ENCODE measurements at regions not wholly inside any gene's neighbourhood (a gene's known extent, or its start where the extent isn't known, plus 50 kb on each side); places are given as distances from the start of the nearest gene placed in this dataset.

GRCh38 chr4:38343608-38344007 lies 320.4 kb upstream of the KLF3 start:
- no peak for DNase-seq

DNA sequence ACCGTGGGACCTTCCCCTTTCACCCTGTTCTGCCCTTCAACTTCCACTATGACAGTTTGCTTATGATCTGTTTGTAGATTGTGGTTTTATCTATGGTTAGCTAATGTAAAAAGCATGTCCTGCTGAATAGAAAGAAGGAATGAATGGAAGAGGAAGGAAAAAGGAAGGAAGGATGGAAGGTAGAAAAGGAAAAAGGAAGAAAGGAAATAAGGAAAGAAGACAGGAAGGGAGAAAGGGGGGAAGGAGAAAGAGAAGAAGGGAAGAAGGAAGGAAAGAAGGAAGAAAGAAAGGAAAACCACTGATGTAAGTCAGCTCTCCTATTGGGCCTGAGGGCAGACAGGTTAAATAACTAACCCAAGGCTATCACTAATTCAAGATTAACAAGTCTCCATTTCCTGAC lies 319.1 kb upstream of the KLF3 start:
- DNase-seq: no peak

GRCh38 chr4:38347251-38347650 lies 316.7 kb upstream of the KLF3 start:
- DNase-seq: no peak

DNA sequence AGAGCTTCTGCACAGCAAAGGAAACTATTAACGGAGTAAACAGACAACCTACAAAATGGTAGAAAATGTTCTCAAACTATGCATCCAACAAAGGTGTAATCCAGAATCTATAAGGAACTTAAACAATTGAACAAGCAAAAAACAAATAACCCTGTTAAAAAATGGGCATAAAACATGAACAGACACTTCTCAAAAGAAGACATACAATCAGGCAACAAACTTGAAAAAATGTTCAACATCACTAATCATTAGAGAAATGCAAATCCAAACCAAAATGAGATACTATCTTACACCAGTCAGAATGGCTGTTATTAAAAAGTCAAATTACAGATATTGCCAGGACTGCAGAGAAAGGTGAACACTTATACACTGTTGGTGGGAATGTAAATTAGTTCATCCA lies 309.6 kb upstream of the KLF3 start:
- DNase-seq: no peak

GRCh38 chr4:38354872-38355271 lies 309.1 kb upstream of the KLF3 start:
- no peak for DNase-seq

GRCh38 chr4:38356686-38357085 lies 307.3 kb upstream of the KLF3 start:
- no peak for DNase-seq

DNA sequence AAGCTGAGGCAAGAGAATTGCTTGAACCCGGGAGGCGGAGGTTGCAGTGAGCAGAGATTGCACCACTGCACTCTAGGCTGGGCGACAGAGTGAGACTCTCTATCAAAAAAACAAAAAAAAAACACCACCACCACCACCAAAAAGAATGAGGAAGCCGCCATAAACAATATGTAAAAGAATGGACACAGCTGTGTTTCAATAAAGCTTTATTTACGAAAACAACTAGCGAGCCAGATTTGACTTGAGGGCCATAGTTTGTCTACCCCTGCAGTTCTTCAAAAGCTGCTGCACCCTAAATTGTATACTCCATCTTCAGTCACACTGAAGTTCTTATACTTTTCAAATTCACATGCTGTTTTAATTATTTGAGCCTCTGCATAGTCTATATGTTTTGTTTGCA lies 306.5 kb upstream of the KLF3 start:
- no peak for DNase-seq

- no peak for DNase-seq
Observed at GRCh38 chr4:38359113-38359512, 304.9 kb upstream of the KLF3 start.

GRCh38 chr4:38360201-38360600 lies 303.8 kb upstream of the KLF3 start:
- DNase-seq: no peak

DNA sequence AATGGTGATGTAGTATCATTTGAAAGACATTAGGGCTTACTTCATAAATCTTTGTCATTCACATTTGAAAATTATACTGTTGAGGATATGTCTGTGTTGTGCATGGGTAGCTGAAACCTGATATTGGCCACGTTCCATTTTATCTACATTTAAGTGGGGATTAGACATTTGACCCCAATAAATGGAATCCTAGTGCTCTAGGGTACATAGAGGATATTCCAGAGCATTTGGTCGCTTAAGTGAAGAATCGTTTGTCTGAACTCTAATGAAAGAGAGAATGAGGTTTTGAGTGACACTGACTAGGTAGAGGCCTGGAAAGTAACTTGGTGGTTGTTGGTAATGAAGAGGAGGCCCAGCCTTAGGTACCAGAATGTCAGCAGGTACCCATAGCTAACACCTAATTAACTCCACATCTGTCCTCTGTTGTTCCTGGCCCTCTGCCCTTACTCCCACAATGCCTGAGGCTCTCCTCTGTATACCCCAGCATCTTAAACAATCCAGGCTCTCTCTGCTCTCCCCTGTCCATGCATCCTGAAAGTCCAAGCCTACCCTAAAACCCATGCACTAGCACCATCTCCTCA lies 299.5 kb upstream of the KLF3 start:
- DNase-seq: no peak

- DNase-seq: no peak
Observed at GRCh38 chr4:38365261-38365660, 298.7 kb upstream of the KLF3 start.

- no peak for DNase-seq
Observed at GRCh38 chr4:38365748-38366310, 298.2 kb upstream of the KLF3 start.

DNA sequence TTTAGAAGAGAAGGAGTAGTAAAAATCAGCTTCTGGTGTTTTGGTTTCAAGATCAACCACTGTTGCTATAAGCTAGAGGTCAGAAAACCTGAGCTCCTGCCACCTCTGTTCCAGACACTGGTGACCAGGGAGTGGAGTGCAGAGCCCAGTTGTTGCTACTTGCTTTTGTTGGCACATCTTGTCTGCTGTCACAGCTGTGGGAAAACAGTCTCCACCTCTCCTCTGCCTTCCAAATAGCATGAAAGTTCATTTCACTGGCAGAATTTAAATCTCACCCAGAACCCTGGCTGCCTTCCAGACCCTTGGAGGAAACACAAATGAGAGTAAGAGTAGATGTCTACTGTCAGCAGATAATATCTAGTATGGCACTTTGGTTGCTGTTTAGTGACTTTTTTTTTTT lies 297.5 kb upstream of the KLF3 start:
- no peak for DNase-seq

GRCh38 chr4:38366997-38367396 lies 297.0 kb upstream of the KLF3 start:
- no peak for DNase-seq

- no peak for DNase-seq
Observed at GRCh38 chr4:38367642-38368174, 296.3 kb upstream of the KLF3 start.

GRCh38 chr4:38368613-38369012 lies 295.4 kb upstream of the KLF3 start:
- no peak for DNase-seq

GRCh38 chr4:38371391-38371851 lies 292.6 kb upstream of the KLF3 start:
- no peak for DNase-seq

DNA sequence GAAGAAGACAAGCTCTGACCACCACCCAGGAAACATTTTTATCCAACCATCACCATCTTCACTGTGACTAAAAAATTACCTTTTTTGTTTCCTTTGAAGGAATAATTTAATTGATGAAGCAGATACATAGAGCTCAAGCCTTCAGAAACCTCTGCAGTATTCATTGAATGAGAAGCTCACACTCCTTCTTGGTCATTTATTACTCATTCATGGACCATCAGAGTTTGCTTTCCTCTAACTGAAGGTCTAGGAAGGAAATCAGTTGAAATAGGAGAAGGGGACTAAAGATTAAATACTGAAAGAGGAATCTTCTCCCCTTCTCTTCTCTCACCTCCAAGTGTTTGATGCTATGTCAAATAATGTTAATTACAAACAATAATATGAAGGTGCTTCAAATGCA lies 290.6 kb upstream of the KLF3 start:
- no peak for DNase-seq

- no peak for DNase-seq
Observed at GRCh38 chr4:38377195-38377594, 286.8 kb upstream of the KLF3 start.

DNA sequence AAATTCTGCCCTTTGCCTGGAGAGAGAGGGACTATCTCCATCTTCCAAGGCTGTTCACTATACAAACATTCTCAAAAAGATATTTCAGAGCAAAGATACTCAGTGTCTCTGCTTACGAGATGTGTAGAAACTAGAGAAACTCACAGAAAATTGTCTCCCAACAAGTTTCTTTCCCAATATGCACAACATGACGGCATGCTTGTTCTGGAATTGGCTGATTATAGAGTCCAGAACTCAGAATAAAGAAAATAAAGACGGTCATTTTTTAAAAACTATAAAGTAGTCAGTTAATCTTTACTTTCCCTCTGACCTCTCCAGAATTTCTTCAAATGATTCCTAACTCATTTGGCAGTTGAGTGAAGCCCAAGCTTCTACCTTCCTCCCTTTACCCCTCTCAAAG lies 285.5 kb upstream of the KLF3 start:
- no peak for DNase-seq

DNA sequence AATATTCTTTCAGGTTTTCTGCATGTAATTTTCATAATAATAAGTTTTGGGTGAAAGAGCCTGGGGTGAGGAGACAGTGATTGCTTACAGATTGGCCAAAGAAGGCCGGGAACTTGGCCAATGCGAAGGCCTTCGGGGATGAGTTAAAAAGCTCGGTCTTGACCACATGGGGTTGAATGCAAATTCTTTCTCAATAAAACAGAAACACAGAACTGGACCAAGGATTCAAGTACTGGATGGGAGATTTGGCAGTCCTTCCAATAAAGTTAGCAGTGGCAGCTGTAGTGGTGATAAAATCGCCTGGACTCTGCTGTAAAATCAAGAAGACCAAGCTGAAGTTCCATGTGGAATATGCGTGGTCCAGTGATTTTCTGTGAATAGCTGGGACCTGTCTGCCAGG lies 282.2 kb upstream of the KLF3 start:
- DNase-seq: no peak

DNA sequence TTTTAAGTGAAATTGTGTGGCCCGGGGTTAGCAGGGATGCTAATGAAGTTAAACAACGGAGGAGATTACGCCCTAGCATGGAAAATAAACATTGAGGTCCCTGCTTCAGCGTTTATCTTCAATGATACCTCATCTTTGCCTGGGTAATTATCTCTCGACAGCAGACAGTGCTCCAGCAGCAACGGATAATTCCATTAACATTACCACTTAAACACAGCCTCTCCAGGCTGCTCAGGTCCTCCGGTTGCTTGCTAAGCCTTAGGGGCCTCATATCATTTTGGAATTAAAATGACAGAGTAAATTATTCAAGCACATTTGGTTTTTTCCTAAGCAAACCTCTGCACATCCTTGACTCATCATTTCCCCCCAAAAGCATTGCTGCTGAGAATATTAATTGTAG lies 281.5 kb upstream of the KLF3 start:
- DNase-seq: no peak

GRCh38 chr4:38383646-38384121 lies 280.3 kb upstream of the KLF3 start:
- DNase-seq: no peak

DNA sequence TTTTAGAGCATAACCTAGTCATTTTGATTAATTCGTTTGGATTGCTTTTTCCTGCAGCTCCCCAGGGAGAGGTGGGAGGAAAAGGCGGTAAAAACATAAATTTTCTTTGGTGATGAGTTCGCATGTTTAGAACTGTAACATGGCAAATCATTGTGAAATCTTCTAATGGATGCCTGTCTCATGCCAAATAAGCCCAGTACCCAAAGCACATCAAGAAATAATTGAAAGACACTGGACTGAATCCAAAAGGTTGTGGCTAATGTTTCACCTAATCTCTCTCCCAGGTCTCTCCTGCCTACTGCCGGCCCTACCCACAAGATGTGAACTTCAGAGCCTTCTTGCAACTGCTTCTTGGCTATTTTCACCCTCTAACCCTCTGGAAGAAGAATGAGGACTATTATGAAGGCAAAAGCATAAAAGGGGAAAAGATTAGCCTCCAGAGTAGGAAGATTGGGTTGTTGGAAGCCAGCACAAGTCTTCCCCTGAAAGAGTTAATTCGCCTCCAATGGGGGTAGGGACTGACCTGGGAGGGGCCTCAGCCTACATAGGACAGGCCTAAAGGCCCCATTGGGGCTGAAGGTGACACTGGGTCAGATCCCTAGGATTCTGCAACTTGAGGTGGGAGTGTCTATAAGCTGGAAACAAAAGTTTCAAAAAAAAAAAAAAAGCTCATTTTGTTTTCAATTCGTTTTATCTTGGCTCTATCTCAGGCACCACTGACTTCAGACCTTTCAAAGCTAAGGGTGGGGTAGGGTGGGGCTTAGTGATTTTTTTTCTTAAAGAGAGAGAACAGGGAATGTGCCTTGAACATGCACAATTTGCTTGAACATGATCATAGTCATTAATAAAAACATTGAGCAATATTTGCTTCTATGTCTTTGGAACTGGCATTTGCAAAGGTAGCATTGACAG lies 278.6 kb upstream of the KLF3 start:
- no peak for DNase-seq

Data from NCI-H2029 treated with DMSO at 0.1 percent for 48 hours (cell line).